DMS 273 (cell line): ENCODE measurements at regions not wholly inside any gene's neighbourhood (a gene's known extent, or its start where the extent isn't known, plus 50 kb on each side); places are given as distances from the start of the nearest gene placed in this dataset.

Source experiments
- DNase-seq: peaks from one replicate; lab custom pipeline; 2025; ENCODE audit not compliant: unreplicated experiment; lab: John Stamatoyannopoulos, UW

- no peak for DNase-seq
These were observed 105.4 kb upstream of the F3 start for GRCh38 chr1:94646786-94647555.

GRCh38 chr1:94646141-94646643, 104.6 kb upstream of the F3 start:
- DNase-seq = no peak

DNA sequence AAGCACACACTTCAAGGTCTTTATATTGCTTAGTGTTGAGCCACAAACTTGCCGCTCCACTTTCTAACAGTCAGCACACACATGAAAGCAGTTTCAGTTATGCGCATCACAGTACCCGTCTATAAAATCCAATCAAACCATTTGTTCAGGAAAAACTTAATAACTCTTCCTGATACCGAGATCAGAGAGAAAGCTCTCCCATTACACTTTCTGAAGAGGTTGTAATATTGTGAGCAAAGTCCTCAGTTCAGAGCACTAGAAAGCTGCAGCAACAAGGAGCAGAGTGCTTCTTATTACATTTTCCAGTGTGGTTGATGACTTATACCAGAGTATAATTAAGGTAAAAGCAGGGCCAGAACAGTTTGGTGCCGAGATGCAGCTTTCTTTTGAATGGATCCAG, 102.8 kb upstream of the F3 start:
- DNase-seq = no peak

- DNase-seq = peak; percentile 45
These were observed 102.3 kb upstream of the F3 start for GRCh38 chr1:94643819-94644218.

DNA sequence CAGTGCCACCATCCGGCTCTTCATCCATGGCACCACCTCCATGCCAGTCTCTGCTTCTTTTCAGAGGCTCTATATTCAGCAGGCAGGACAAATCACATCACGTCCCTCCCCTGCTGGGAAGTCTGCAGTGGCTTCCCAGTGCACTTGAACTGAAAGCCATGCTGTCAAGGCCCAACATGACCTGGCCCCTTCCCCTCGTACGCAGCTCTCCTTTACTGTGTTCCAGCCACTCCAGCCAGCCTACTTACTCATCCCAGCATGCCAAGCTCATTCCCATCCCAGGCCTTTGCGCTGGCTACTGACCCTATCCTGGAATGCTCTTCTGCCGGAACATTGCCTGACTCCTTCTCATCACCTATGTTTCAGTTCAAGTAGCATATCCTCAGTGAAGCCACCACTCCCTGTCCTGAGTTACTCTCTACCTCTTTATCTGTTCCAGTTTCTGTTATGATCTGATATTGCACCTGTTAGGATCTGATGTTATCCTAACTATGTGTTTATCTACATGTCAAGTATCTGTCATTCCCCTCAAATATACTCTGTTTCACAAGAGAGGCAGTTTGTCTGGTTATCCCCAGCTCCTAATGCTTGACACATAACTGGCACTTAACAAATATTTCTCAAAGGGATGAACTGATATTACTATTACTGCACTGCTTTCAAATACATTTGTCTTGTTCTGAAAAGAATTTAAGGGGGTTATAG, 101.2 kb upstream of the F3 start:
- no peak for DNase-seq

DNA sequence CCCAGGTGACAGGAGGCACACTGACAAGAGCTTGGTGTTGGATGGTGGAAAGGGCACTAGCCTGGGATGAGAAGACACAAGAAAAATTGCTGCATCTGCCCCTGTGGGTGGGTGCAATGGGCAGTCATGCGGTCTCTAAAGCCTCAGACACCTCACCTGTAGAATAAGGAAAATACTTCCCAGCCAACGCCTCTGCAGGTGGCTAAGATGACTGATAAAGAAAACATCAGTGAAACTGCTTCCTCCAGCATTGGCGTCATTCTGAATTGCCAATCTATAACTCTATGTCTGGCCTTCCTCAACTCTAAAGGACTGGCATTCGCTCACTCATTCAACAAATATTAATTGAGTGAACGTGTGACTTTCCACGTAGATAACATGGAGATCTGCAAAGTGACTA, 100.4 kb upstream of the F3 start:
- DNase-seq = no peak

DNA sequence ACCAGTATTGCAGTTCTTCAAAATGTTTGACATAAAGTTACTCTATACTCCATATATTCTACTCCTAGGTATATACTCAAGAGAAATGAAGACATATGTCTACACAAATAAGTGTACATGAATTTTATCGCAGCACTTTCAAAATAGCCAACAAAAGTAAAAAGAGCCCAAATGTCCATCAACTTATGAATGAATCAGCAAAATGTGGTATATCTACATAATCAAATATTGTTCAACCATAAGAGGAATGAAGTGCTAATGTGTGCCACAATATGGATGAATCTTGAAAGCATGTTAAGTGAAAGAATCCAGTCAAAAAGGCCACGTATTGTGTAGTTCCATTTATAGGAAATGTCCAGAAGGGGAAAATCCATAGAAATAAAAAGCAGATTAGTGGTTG, 98.6 kb upstream of the F3 start:
- DNase-seq = no peak

DNA sequence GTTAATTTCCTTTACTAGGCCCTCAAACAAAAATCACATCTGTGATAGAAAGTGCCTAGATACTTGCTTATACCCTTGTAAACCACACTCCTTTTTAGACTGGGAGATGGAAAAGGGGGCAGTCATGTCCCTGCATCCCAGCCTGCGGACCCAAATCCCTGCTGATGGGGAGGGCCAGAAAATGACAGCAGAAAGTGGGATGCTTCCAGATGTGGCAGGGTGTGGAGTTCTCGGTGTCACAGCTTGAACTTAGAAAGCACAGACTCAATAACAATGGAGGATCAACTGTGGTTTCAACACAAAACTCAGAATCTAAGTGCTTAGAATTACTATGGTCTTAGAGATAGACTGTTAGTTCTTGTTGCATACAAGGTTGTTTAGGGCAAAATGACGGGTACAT, 95.6 kb upstream of the F3 start:
- no peak for DNase-seq

DNA sequence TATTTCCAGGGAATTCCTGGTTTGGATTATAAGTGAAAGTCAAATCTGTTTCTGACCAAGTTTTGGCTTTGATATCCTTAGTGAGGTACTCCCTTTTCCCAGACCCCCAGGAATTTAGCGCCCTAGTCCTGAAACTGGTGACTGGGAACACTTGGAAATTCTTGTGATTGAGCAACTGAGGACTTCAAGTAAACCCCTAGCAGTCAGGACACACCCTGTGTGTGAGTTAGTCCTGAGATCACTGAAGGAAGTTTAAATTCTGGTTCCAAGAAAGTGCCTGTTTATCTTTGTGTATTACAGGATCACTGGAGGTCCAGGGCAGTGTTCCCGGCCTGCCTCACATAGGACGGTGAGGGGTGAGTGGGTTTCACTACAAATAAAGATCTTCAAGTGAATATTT, 95.1 kb upstream of the F3 start:
- DNase-seq = no peak

DNA sequence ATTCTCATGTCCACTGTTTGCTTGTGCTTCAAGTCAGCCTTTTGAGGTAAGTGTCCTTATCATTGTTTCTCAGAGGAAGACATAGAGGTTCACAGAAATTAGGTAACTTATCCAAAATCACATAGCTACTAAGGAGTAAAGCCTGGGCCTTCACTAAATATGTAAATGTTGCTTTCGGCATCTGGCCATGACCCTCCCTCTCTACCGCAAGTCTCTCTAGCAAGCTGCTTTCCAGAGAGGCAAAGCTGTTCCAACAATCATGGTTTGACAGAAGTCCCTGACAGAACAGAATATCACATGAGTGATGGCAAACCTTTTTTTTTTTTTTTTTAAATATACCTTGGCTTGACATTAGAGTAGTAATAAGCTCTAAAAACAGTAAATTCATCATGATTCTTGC, 94.5 kb upstream of the F3 start:
- DNase-seq = peak; percentile 72

DNA sequence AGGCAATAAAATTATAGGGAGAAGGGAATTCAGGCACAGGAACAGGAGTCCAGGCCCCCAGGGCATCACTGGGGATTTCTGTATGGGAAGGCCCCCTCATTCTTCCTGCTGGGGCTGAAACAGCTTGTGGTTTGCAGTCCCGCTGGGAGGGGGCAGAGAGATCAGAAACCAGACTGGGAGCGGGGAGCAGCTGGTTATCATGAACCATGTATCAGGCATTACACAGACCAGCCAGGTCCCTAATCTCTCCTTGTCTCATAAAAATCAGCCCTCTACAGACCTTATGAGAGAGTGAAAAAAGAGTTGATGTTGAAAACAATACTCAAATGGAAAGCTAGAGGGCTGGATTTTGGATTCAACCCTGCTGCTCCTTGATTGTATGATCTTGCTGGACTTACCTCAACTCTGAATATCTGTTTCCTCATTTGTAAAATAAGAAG, 93.4 kb upstream of the F3 start:
- DNase-seq = peak; percentile 93

DNA sequence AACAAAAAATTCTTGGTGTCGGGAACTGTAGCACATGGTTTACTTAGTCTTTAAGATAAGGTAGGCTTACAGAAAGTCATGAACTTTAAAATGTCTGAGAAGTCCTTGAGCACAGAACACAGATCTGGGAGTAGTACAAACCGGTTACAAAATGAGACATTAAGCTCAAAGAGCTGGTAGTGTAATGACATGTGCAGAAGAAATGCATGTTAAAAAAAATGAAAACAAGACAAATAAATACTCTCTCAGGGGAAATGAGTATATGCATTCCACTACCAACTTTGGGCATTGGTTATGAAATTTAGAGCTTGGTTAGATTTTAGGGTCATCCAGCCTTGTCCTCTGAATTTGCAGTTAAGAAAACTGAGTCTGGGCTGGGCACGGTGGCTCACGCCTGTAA, 91.5 kb upstream of the F3 start:
- no peak for DNase-seq

GRCh38 chr1:94629259-94630181, 88.0 kb upstream of the F3 start:
- DNase-seq = no peak

DNA sequence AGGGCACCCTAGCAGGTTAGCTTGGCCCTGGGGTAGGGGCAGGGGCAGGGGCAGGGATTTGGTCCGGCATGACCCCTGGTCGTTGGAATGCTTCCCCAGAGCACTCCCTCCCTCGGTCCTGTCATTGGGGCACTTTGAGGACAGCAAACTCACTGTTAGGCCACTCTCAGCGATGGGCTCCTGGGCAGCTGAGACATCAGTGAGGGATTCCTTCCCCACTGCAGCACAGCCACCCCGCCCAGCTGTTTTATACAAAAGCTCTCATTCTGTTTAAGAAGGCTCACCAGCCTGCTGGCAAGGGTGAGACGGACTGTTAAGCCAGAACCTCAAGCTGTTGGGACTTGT, 86.9 kb upstream of the F3 start:
- DNase-seq = no peak

DNA sequence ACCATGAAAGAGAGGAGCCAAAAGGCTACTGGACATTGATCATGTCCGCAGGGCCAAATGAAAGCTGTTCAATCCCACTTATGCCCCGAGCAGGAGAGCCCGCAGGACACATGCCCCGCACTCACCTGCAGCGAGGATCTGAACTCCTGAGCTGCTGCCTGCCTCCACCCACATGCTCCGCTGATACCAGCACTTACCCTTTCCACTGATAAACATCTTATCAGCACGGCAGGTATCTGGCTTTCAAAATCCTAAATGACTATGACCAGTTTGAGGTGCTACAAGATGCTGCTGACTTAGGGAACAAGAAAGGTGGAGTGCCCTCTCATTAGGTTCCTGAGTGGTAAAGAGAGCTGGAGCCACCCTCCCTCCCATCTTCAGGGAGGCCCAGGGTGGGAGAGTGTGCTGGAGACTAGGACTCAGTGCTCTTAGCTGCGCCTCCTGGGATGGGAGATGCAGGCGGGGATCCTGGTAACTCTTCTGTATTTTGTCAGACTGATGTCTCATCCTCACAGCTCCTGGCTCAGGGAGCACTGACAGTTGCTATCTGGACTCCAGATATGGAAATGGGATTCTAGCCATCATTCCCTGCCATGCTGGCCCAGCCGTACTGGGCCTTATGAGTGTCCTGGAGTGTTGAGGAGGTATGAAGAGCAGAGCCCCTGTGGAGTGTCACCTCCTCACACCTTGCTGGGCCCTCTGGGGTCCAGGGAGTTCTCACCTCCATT, 86.4 kb upstream of the F3 start:
- DNase-seq = no peak

DNA sequence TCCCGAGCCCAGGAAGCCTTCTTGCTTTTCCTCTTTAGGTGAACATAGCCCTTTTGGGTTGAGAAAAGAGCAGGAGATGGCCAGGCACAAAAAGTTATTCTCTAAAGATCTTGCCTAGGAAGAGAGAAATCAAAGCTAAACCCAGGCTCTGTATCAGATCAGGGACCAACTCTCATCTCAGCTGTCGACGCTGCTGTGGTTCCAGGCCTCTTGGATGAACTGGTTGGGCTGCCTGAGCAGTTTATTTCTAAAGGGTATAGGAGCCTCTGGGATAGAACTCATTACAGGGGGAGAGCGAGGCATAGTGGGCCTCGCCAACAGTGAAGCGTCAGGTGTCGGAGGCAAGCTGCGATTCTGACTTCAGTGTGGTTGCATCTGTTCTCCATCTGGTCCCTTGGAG, 82.6 kb upstream of the F3 start:
- DNase-seq = peak; percentile 23

DNA sequence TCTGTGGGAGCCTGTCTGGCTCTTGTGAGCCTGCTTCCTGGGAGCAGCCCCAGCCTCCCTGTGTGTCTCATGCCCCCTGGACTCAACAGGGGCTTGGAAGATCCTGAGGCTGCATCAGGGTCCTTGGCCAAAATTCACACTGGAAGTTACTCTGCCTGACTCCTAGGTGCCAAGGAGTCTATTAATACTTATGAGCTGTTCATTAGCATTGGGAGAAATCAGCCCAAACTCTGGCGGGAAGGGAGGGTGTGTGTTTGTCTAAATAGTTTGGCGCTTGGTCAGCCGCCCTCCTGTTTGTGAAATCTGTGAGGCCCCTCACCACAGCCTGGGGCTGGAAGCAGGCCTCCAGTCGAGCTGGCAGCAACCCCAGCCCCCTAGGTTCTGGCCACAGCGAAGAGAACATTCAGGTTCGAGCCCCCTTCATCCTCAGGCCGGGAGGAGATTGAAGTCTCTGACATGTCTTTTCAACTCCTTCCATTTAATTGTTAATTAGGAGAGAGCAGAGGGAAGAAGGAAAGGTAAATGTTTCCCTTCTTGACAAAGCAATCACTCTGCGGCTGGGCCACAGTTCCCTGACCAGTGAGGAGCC, 82.1 kb upstream of the F3 start:
- DNase-seq = peak; percentile 13

DNA sequence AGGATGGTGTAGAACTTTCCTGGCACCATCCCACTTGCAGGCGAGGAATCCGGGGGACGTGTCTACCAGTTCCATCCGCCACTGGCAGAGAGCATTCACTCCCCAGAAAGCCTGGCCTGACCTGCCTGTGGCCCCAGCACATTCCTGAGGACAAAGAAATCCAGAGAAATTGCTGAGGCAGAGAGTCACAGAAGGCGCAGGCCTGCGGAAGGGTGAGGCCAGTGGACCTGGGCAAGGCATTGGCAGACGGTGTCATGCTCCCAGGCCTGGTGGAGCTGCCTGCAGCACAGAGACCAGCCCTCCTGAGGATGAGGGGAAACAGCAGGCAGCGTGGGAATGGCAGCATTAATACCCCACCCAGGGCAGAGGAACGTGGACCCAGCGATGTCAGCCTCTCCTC, 81.2 kb upstream of the F3 start:
- DNase-seq = no peak

- DNase-seq = no peak
These were observed 80.2 kb upstream of the F3 start for GRCh38 chr1:94621802-94622201.

- no peak for DNase-seq
These were observed 79.8 kb upstream of the F3 start for GRCh38 chr1:94621395-94621794.
